SK-N-SH (cell line): ENCODE measurements at regions not wholly inside any gene's neighbourhood (a gene's known extent, or its start where the extent isn't known, plus 50 kb on each side); places are given as distances from the start of the nearest gene placed in this dataset.

Source experiments
- CTCF ChIA-PET: fragments of 300-600, 350-600 bp; formaldehyde crosslinking; extraction: SDS; loops from one replicate; lab custom pipeline; 2021; lab: Yijun Ruan, JAX
- POLR2A ChIA-PET: fragments of 350-600 bp; sonication (Branson Sonifier 250); formaldehyde crosslinking; extraction: SDS; loops from one replicate; lab custom pipeline; 2020; ENCODE audit warnings: antibody characterized with exemption, inconsistent platforms; lab: Yijun Ruan, JAX
- DNase-seq: peaks from one replicate; pipeline ENCODE4 v3.0.0; 2012
- H2AFZ ChIP-seq: fragments of 200-600 bp; sonication (generic); 2 replicates; pipeline ENCODE4 v1.8.1; 2016; ENCODE audit warnings: antibody characterized with exemption, mild to moderate bottlenecking, low read depth
- H3F3A ChIP-seq: fragments of 200-600 bp; sonication (generic); replicated peaks from 2 replicates; pipeline ENCODE3; 2016; ENCODE audit warnings: antibody characterized with exemption, mild to moderate bottlenecking; ENCODE audit not compliant: insufficient read depth
- H3K27ac ChIP-seq, 2 experiments: fragments of 200-500 bp in 1 of 2; fragments of 200-600 bp in 1 of 2; sonication (Bioruptor generic) in 1 of 2; sonication (generic), shearing (Covaris generic) in 1 of 2; 2 replicates each; pipeline versions ENCODE4 v1.5.1 to v1.6.1; 2014 to 2016; ENCODE audit warnings: low read depth in 2 of 2, inconsistent platforms in 1 of 2, low read length in 1 of 2, mild to moderate bottlenecking in 1 of 2, mixed read lengths in 1 of 2
- H3K27me3 ChIP-seq: fragments of 200-600 bp; sonication (generic), shearing (Covaris generic); 2 replicates; pipeline ENCODE4 v1.6.1; 2016; ENCODE audit warnings: mixed run types; ENCODE audit not compliant: insufficient read depth
- H3K36me3 ChIP-seq, 2 experiments: fragments of 200-500 bp in 1 of 2; fragments of 200-600 bp in 1 of 2; sonication (Bioruptor generic) in 1 of 2; sonication (generic) in 1 of 2; replicated peaks in 1 of 2; 2 replicates each; pipeline versions ENCODE3 to v1.5.1; 2014 to 2016; ENCODE audit warnings: low read length in 1 of 2, mild to moderate bottlenecking in 1 of 2; ENCODE audit not compliant: insufficient read depth in 2 of 2, control insufficient read depth in 1 of 2
- H3K4me1 ChIP-seq, 2 experiments: fragments of 200-500 bp in 1 of 2; fragments of 200-600 bp in 1 of 2; sonication (Bioruptor generic) in 1 of 2; sonication (generic), shearing (Covaris generic) in 1 of 2; 2 replicates each; pipeline versions ENCODE4 v1.5.1 to v1.6.1; 2014 to 2016; ENCODE audit warnings: low read depth in 1 of 2, low read length in 1 of 2, mixed run types in 1 of 2; ENCODE audit not compliant: insufficient read depth in 2 of 2, control insufficient read depth in 1 of 2
- H3K4me2 ChIP-seq: fragments of 200-600 bp; sonication (generic), shearing (Covaris generic); 2 replicates; pipeline ENCODE4 v1.6.1; 2017; ENCODE audit warnings: mixed run types
- H3K4me3 ChIP-seq, 2 experiments: fragments of 200-500 bp in 1 of 2; fragments of 200-600 bp in 1 of 2; sonication (Bioruptor generic) in 1 of 2; sonication (generic), shearing (Covaris generic) in 1 of 2; 2 replicates each; pipeline versions ENCODE4 v1.5.1 to v1.8.1; 2014 to 2016; ENCODE audit warnings: low read depth in 2 of 2, inconsistent platforms in 1 of 2, low read length in 1 of 2, mild to moderate bottlenecking in 1 of 2, mixed read lengths in 1 of 2, moderate library complexity in 1 of 2
- H3K79me2 ChIP-seq: fragments of 200-600 bp; sonication (generic); 2 replicates; pipeline ENCODE4 v1.8.1; 2017; ENCODE audit warnings: mild to moderate bottlenecking; ENCODE audit not compliant: insufficient read depth
- H3K9ac ChIP-seq: fragments of 200-600 bp; sonication (generic); 2 replicates; pipeline ENCODE4 v1.6.1; 2017; ENCODE audit warnings: mixed run types
- H3K9me2 ChIP-seq: fragments of 200-600 bp; sonication (generic); 2 replicates; pipeline ENCODE4 v1.6.1; 2017; ENCODE audit warnings: mixed run types
- H3K9me3 ChIP-seq: fragments of 200-600 bp; sonication (generic); 2 replicates; pipeline ENCODE4 v1.6.1; 2017; ENCODE audit warnings: mixed run types, mild to moderate bottlenecking, moderate library complexity
- H4K20me1 ChIP-seq: fragments of 200-600 bp; sonication (generic); 2 replicates; pipeline ENCODE4 v1.6.1; 2017; ENCODE audit warnings: mild to moderate bottlenecking, mixed run types; ENCODE audit not compliant: insufficient read depth
- CHD2 ChIP-seq: fragments of 150-350 bp; IDR thresholded peaks from 2 replicates; pipeline ENCODE4 v1.6.1; 2018; ENCODE audit warnings: low read length; ENCODE audit not compliant: partially characterized antibody
- ELF1 ChIP-seq: IDR thresholded peaks from 2 replicates; pipeline ENCODE4 v1.4.0; 2012
- EP300 ChIP-seq, 2 experiments: IDR thresholded peaks; 2 replicates each; pipeline versions ENCODE4 v1.4.0 to v1.6.1; 2012; ENCODE audit warnings: borderline replicate concordance in 1 of 2, low read depth in 1 of 2, low read length in 1 of 2
- FOSL2 ChIP-seq: IDR thresholded peaks from 2 replicates; pipeline ENCODE4 v1.4.0; 2012; ENCODE audit warnings: low read depth, mild to moderate bottlenecking, moderate library complexity, borderline replicate concordance
- FOXJ3 ChIP-seq: sonication (generic); formaldehyde crosslinking; IDR thresholded peaks from 2 replicates; pipeline ENCODE4 v1.5.1; 2020; ENCODE audit warnings: mild to moderate bottlenecking, missing genetic modification reagents
- FOXM1 ChIP-seq: IDR thresholded peaks from 2 replicates; pipeline ENCODE4 v1.4.0; 2012; ENCODE audit warnings: low read depth, mild to moderate bottlenecking
- GABPA ChIP-seq: IDR thresholded peaks from 2 replicates; pipeline ENCODE4 v1.4.0; 2012; ENCODE audit warnings: low read depth, mild to moderate bottlenecking
- GATA2 ChIP-seq: sonication (generic); formaldehyde crosslinking; IDR thresholded peaks from 2 replicates; pipeline ENCODE4 v1.5.0; 2020; ENCODE audit warnings: mild to moderate bottlenecking, missing genetic modification reagents
- JUND ChIP-seq: IDR thresholded peaks from 2 replicates; pipeline ENCODE4 v1.4.0; 2012
- NRF1 ChIP-seq: IDR thresholded peaks from 2 replicates; pipeline ENCODE4 v1.6.1; 2012; ENCODE audit warnings: low read depth, mild to moderate bottlenecking, low read length
- POLR2AphosphoS5 ChIP-seq: IDR thresholded peaks from 2 replicates; pipeline ENCODE4 v1.6.1; 2012; ENCODE audit warnings: low read depth, low read length
- SMC3 ChIP-seq: IDR thresholded peaks from 2 replicates; pipeline ENCODE4 v1.6.1; 2012; ENCODE audit warnings: low read depth, low read length, improper control_type of control experiment
- TCF12 ChIP-seq: IDR thresholded peaks from 2 replicates; pipeline ENCODE4 v1.4.0; 2012
- ZBTB33 ChIP-seq: IDR thresholded peaks from 2 replicates; pipeline ENCODE4 v1.4.0; 2012; ENCODE audit warnings: low read depth, borderline replicate concordance
- WGBS: methylation state at CpG from one replicate; pipeline ENCODE4 v1.1.6; 2017; ENCODE audit warnings: low lambda C conversion rate; 5-methylcytosine and 5-hydroxymethylcytosine counted together
- TF ChIP-seq, protein P1 (sequence below): IDR thresholded peaks from 2 replicates; pipeline ENCODE4 v1.6.1; 2012; ENCODE audit warnings: mild to moderate bottlenecking, low read depth, low read length, moderate library complexity
- TF ChIP-seq, protein P2 (sequence below): IDR thresholded peaks from 2 replicates; pipeline ENCODE4 v1.4.0; 2012; ENCODE audit warnings: low read depth, borderline replicate concordance
- TF ChIP-seq, protein P3 (sequence below): fragments of 150-350 bp; IDR thresholded peaks from 2 replicates; pipeline ENCODE4 v1.6.1; 2017; ENCODE audit warnings: antibody characterized with exemption, low read length, low read depth, borderline replicate concordance

DNA sequence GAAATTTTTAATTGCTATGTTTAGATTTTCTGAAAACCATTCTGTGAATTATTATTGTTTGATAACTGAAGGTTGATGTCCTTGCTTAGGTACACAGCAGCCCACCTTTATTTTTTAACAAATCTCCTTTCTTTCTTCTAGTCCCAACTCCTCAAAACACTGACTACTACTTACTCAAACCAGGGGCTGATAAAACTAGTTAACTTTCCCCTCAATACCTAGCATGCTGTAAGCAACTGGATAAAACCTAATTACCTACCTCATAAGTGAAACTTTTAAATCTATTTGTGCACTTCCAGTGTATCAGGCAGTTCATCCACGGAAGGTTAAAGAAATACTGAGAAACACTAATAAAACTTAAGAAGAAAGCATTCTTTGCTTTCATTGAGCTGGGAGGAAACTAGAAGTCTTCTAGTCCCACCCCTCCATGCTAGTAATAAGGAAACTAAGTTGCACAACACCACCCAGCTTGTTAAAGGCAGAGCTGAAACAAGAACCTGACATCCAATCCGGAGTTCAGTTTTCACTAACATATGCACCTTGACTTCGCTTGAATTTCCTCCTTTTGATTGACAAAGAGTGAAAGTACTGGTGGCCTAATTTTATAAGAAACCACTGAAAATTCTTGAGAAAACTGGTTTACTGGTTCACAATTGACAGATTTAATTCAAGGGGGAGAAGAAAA is 180.2 kb upstream of the TET2 start:
- WGBS, result 63% methylated on average over 3 of the region's 3 CpGs
- Histone ChIP-seq H3K4me2 (no peak overlapping the region), H3K4me3 (no peak overlapping the region), H2AFZ (no peak overlapping the region), H3K27me3 (no peaks in the 10 kb centered on the region), H3F3A (no peaks in the 10 kb centered on the region), H3K9me3 (no peaks in the 10 kb centered on the region), H3K9me2 (no peaks in the 10 kb centered on the region), H3K4me1 (no peaks in the 10 kb centered on the region), H4K20me1 (no peaks in the 10 kb centered on the region), H3K9ac (no peak overlapping the region), H3K36me3 (no peaks in the 10 kb centered on the region), H3K27ac (no peak overlapping the region), H3K79me2 (no peaks in the 10 kb centered on the region)
- no peak for TF ChIP-seq EP300 (IDR thresholded peaks at IDR 0.05; ENCODE audit: borderline replicate concordance in 1 of 2, low read depth in 1 of 2, low read length in 1 of 2)
- no peak for TF ChIP-seq CHD2
- ChIA-PET CTCF (no interaction called here), POLR2A (no interaction called here)
- DNase-seq, result no peak

DNA sequence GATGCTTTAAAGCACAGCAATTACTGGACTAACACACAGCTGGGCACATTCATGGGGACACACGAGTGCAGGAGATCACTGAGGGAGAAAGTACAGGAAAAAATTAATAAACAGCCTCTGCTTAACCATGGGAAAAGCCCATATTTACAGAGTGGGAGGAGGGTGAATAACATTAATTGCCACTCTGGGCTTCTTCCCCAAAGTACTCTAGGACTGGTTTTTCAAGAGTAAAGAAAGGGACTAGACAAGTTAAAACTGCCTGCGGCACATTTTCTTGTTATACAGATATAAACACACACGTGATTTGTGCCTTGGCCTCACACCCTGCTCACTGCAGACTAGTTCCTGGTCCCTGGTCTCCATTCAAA is 179.7 kb upstream of the TET2 start:
- Histone ChIP-seq H3K36me3 (no peaks in the 10 kb centered on the region), H3K27ac (no peak overlapping the region), H3K9me3 (no peaks in the 10 kb centered on the region), H3K27me3 (no peaks in the 10 kb centered on the region), H3K4me1 (no peaks in the 10 kb centered on the region), H3K4me3 (no peak overlapping the region), H3K79me2 (no peaks in the 10 kb centered on the region), H4K20me1 (no peaks in the 10 kb centered on the region), H3K9me2 (no peaks in the 10 kb centered on the region), H3K9ac (no peak overlapping the region), H2AFZ (no peak overlapping the region), H3K4me2 (no peak overlapping the region), H3F3A (no peaks in the 10 kb centered on the region)
- no peak for DNase-seq
- WGBS, result 48% methylated on average over 3 of the region's 3 CpGs
- ChIA-PET CTCF (no interaction called here), POLR2A (no interaction called here)
- TF ChIP-seq POLR2AphosphoS5, result no peak
- no peak for TF ChIP-seq ZBTB33
- TF ChIP-seq GATA2 (CRISPR knock-in tag), result no peak
- TF ChIP-seq SMC3, result no peak
- TF ChIP-seq, protein P1, sequence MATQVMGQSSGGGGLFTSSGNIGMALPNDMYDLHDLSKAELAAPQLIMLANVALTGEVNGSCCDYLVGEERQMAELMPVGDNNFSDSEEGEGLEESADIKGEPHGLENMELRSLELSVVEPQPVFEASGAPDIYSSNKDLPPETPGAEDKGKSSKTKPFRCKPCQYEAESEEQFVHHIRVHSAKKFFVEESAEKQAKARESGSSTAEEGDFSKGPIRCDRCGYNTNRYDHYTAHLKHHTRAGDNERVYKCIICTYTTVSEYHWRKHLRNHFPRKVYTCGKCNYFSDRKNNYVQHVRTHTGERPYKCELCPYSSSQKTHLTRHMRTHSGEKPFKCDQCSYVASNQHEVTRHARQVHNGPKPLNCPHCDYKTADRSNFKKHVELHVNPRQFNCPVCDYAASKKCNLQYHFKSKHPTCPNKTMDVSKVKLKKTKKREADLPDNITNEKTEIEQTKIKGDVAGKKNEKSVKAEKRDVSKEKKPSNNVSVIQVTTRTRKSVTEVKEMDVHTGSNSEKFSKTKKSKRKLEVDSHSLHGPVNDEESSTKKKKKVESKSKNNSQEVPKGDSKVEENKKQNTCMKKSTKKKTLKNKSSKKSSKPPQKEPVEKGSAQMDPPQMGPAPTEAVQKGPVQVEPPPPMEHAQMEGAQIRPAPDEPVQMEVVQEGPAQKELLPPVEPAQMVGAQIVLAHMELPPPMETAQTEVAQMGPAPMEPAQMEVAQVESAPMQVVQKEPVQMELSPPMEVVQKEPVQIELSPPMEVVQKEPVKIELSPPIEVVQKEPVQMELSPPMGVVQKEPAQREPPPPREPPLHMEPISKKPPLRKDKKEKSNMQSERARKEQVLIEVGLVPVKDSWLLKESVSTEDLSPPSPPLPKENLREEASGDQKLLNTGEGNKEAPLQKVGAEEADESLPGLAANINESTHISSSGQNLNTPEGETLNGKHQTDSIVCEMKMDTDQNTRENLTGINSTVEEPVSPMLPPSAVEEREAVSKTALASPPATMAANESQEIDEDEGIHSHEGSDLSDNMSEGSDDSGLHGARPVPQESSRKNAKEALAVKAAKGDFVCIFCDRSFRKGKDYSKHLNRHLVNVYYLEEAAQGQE, result no peak
- no peak for TF ChIP-seq ELF1
- TF ChIP-seq, protein P2, sequence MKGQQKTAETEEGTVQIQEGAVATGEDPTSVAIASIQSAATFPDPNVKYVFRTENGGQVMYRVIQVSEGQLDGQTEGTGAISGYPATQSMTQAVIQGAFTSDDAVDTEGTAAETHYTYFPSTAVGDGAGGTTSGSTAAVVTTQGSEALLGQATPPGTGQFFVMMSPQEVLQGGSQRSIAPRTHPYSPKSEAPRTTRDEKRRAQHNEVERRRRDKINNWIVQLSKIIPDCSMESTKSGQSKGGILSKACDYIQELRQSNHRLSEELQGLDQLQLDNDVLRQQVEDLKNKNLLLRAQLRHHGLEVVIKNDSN, result no peak
- TF ChIP-seq NRF1, result no peak
- no peak for TF ChIP-seq FOXJ3 (CRISPR knock-in tag)
- no peak for TF ChIP-seq TCF12
- TF ChIP-seq FOXM1, result no peak
- TF ChIP-seq JUND, result no peak
- no peak for TF ChIP-seq CHD2
- TF ChIP-seq GABPA, result no peak
- no peak for TF ChIP-seq FOSL2
- TF ChIP-seq, protein P3, sequence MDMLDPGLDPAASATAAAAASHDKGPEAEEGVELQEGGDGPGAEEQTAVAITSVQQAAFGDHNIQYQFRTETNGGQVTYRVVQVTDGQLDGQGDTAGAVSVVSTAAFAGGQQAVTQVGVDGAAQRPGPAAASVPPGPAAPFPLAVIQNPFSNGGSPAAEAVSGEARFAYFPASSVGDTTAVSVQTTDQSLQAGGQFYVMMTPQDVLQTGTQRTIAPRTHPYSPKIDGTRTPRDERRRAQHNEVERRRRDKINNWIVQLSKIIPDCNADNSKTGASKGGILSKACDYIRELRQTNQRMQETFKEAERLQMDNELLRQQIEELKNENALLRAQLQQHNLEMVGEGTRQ, result no peak
